Inferior parietal cortex (tissue), 1 donor: ENCODE measurements at regions not wholly inside any gene's neighbourhood (a gene's known extent, or its start where the extent isn't known, plus 50 kb on each side); places are given as distances from the start of the nearest gene placed in this dataset.
A peak's percentile ranks its signal among the peaks of the same experiment; 100 is the strongest.
"Not testable (repeated sequence)": the region's sequence is repeated elsewhere in the genome, so short reads cannot be mapped to it uniquely, and the experiment has no call there.

Source experiments
- DNase-seq: peaks from one replicate; pipeline ENCODE4 v3.0.0-alpha.2; 2016; ENCODE audit errors: extremely low spot score

- DNase-seq: no peak
Observed at GRCh38 chr15:58295637-58296215, 136.1 kb upstream of the LIPC start.

GRCh38 chr15:58296276-58296675 is 135.5 kb upstream of the LIPC start:
- DNase-seq: no peak

- DNase-seq: no peak
Observed at GRCh38 chr15:58297639-58298038, 134.2 kb upstream of the LIPC start.

- no peak for DNase-seq
Observed at GRCh38 chr15:58298879-58299850, 132.6 kb upstream of the LIPC start.

- no peak for DNase-seq
Observed at GRCh38 chr15:58302832-58303231, 129.0 kb upstream of the LIPC start.

- DNase-seq: no peak
Observed at GRCh38 chr15:58303236-58303635, 128.6 kb upstream of the LIPC start.

GRCh38 chr15:58306591-58307312 is 125.0 kb upstream of the LIPC start:
- DNase-seq: no peak

GRCh38 chr15:58307313-58307961 is 124.4 kb upstream of the LIPC start:
- DNase-seq: no peak

- DNase-seq: no peak
Observed at GRCh38 chr15:58308742-58309355, 122.9 kb upstream of the LIPC start.

- DNase-seq: peak; percentile 26
Observed at GRCh38 chr15:58309963-58310928, 121.5 kb upstream of the LIPC start.

- DNase-seq: no peak
Observed at GRCh38 chr15:58311556-58311955, 120.2 kb upstream of the LIPC start.

GRCh38 chr15:58312031-58312430 is 119.8 kb upstream of the LIPC start:
- DNase-seq: no peak

GRCh38 chr15:58313304-58313703 is 118.5 kb upstream of the LIPC start:
- DNase-seq: no peak

- no peak for DNase-seq
Observed at GRCh38 chr15:58313810-58314592, 117.8 kb upstream of the LIPC start.

- no peak for DNase-seq
Observed at GRCh38 chr15:58314593-58315216, 117.1 kb upstream of the LIPC start.

- DNase-seq: no peak
Observed at GRCh38 chr15:58318517-58318916, 113.3 kb upstream of the LIPC start.

GRCh38 chr15:58321034-58321433 is 110.8 kb upstream of the LIPC start:
- no peak for DNase-seq

GRCh38 chr15:58322253-58322652 is 109.5 kb upstream of the LIPC start:
- DNase-seq: no peak

- DNase-seq: not testable (repeated sequence)
Observed at GRCh38 chr15:58323321-58323720, 108.5 kb upstream of the LIPC start.
